GM18909 (cell line): ENCODE measurements at regions not wholly inside any gene's neighbourhood (a gene's known extent, or its start where the extent isn't known, plus 50 kb on each side); places are given as distances from the start of the nearest gene placed in this dataset.
A peak's percentile ranks its signal among the peaks of the same experiment; 100 is the strongest.
"Not testable (repeated sequence)": the region's sequence is repeated elsewhere in the genome, so short reads cannot be mapped to it uniquely, and the experiment has no call there.

ENCODE experiments used
- ATAC-seq: cut with Tn5 transposase; IDR thresholded peaks from one replicate; pipeline ENCODE4 v1.9.1; 2021; ENCODE audit warnings: mild to moderate bottlenecking; ENCODE audit not compliant: unreplicated experiment, poor library complexity

DNA sequence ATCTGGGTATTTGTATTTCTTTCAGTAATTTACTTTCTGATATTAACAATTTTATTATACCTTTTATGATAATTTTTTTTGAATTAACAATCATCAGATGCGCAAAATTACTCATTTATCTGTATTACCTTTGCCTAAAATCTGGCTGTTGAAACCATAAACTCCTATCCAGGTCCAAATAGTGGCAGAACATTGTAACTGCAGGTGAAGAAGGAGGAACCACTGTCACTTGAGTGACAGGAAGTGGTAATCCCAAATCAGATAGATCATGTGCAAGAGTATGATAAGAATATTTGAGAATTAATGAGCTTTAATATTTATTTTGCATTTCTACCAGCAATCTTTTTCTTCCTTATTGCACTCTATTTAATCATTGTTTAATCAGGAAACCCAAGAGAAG is 139.3 kb upstream of the TLE4 start:
- ATAC-seq = no peak

DNA sequence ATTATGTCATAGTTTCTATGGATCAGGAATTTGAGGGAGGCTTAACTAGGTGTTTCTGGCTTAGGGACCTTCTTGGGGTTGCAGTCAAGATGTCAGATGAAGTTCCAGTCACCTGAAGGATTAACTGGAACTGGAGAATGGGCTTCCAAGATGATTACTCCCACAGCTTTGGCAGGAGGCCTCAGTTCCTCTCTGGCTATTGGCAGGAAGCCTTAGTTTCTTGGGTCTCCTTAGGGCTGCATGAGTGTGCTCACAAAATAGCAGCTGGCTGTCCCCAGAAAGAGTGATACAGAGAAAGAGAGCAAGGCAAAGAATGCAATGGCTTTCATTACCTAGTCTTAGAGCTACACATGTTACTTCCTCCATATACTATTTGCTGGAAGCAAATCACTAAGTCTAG is 138.1 kb upstream of the TLE4 start:
- no peak for ATAC-seq

DNA sequence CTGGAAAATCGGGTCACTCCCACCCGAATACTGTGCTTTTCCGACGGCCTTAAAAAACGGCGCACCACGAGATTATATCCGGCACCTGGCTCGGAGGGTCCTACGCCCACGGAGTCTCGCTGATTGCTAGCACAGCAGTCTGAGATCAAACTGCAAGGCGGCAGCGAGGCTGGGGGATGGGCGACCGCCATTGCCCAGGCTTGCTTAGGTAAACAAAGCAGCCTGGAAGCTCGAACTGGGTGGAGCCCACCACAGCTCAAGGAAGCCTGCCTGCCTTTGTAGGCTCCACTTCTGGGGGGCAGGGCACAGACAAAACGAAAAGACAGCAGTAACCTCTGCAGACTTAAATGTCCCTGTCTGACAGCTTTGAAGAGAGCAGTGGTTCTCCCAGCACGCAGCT is 132.5 kb upstream of the TLE4 start:
- ATAC-seq = not testable (repeated sequence)

DNA sequence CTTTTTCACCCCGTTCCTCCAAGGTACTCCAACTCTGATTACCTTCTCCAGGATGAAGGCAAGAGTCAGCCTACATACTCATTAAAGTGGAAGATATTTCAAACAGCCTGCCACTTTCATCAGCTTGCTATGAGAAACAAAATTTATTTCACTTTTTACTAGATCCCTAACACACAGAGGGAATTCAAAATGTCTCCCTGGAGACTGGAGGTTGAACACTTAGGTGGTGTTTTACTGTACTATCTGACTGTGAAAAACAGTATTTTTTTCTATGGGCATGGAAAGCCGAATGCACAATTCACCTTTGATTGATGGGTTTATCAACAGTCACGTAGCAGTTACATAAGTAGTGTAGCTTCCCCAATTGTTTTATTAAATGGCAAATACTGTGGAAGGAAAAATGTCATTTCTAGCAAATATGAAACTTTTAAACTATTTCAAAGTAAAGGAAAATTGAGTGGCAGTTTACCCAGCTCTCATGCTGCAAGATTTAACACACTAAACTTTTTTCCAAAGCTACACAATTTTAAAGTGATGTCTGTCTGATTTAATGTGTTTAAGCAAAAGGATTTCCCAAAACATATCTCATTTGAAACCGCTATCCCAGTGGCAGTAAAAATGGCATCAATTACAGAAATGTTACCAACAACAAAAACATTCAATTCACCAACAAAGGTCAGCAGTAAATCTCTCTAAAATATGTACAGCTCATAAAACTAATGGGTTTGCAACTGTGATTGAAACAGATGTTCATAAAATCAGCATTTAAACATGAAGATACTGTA is 125.0 kb upstream of the TLE4 start:
- ATAC-seq = no peak

DNA sequence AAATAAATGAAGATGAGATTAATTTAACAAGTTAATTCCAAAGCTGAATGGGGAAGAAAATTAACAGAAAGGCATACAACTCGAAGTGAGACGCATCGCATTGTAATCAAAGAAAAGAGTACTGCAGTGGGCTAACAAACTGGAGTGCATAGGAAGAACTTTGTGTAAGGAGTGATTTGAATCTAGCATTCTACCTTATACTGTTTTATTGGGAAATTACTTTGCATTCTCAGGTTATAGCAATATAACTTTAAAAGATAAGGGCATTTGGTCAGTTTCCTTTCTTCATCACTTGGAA is 124.5 kb upstream of the TLE4 start:
- ATAC-seq = no peak

DNA sequence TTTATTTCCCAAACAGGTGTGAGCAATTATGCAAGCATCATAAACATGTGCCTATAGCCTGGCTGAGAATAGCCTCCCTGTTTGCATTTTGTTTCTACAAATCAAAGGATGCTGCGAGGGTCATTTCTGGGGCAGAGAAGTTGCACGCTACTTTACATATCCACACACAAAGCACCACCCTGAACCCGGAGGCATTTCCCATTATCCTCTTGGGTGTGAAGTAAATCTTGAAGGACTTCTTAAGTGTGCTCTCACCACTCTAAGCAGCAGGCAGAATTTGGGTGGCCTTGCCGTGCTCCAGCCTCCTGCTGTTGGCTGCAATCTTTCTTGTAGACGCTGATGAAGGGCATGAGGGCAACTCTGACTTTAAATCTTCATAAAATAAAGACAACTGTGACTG is 124.0 kb upstream of the TLE4 start:
- ATAC-seq = no peak

DNA sequence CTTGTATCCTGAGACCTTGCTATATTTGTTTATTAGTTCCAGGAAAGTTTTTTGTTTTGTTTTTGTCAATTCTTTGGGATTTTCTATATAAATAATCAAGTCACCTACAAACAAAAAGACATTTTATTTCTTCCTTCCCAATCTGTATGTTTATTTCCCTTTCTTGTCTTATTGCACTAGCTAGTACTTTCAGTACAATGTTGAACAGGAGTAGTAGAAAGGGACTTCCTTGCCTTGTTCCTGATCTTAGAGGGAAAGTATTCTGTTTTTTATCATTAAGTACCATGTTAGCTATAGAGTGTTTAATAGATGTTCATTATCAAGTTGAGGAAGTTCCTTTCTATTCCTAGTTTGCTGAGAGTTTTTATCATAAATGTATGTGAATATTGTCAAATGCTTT is 119.5 kb upstream of the TLE4 start:
- ATAC-seq = no peak

DNA sequence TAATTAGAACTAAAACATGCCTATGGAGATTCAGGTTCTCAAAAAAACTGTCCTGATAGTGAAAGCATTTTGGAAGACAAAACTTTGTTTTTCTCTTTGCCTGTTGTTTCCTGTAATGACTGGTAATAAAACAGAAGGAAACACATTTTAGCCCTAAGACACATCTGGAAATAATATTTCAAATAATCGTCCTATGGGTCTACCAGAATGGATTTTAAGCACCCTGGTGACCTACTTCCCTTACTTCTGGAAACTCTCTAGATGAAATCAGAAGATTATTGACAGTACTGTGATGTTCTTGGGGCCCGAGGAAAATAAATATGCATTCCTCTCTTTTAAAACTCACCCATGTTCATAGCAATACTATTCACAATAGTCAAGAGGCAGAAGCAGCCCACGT is 110.1 kb upstream of the TLE4 start:
- ATAC-seq = no peak

DNA sequence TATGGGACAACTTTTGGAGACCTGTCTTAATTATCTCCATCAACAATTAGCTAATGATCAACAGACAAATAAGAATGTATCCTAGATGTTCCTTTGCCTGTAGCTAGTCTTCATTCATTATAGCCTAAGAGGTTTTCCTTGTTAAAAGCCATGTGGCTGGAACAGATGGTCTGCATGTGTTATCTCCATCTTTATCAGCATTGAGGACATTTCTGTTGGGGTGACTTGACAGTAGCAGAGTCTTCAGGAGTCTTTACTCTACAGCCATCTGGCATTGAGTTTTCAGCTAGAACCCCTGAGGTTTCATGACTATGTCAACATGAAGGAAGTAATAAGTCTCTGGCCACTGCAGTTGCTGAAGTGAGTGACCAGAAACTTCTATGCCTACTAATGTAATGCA is 106.6 kb upstream of the TLE4 start:
- ATAC-seq = no peak

DNA sequence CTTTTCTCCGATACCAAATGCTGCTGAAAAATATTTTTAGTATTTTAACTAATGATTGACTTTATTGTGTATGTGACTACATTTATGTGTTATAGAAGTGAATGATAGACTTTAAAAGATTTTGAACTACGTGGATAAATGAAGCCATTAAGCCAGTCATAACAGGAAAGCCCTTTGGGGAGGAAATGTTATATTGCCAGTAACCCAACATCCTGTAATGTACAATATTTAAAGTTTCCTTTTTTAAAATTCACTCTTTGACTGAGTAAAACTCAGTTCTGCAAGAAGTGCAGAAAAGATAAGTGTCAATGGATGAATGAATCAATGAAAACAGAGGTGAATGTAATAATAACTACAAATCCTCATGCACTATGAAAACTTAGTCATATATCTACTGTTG is 102.6 kb upstream of the TLE4 start:
- no peak for ATAC-seq

DNA sequence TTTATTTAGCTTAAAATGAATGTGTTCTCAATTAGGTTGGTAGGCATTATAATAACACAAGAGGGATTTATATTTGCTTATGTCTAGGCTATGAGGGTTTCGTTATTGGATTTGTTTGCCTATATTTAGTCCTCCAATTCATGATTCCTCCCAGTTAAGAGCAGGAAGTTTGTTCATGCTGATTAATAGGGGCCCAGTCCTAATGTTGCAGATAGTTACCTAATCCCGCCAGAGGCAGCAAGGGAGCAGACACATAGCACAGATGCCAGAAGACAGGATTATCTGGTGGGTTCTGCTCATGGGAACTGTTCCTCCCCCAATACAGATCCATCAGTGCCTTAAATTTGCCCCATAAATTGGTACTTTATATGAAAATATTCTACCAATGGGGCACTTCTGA is 100.8 kb upstream of the TLE4 start:
- ATAC-seq = no peak

DNA sequence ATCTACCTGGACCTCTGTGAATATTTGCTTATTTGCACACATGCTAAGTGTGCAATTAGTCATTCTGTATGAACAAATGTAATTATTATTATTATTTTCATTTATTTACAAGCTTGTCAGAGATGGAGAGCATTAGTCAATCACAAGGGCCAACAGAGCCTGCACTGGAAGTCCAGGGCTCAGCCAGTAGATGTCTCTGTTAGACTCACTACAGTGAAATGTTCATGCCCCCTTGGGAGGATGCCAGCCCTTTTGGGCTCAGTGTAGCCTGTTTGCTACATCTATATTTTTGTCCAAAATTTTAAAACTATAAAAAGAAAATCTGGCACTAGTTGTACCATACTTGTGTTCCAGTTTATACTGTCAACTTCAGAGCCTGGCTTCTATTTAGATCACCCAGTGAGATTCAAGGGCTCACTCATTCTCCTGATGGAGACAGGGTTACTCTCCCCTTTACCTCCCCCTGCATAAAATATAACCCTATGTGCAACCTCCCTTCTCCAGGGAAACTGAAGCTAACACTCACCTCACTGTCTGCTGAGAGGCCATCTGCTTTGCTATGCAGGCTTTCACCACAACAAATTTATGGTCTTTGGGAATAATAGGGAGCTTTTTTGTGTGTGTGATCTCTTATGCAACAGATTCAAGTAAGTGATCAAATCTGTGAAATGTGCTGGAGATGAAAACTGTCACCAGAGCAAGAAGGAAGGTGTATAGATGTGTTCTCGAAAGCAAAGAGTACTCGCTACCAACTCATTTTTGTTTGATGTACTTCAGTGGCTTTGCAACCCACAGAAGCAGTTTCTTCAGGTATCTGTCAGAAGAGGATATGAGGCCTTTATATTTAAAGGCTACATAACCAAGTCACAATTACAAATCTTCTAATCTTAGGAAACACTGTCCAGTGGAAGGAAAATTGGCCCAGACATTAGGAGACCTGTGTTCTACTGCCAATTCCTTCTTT is 99.9 kb upstream of the TLE4 start:
- ATAC-seq = no peak

DNA sequence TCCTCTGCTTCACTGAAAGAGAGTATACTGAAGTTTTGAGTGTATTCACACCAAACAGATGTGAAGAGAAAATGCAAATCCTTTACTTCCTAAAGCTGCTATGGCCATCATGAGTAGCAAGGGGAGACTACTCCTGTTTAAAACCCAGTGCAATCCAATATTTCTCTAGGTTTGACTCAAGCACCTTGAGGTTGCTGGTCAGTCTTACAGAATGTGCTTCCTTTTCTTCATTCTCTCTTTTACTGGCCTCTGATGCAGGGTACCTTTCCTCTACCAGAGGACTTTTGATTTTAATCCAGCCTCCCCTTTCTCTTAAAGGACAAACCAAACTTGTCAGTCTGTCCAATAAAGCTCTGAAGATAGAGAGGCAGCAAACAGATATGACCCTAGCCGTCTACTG is 98.1 kb upstream of the TLE4 start:
- ATAC-seq = no peak

DNA sequence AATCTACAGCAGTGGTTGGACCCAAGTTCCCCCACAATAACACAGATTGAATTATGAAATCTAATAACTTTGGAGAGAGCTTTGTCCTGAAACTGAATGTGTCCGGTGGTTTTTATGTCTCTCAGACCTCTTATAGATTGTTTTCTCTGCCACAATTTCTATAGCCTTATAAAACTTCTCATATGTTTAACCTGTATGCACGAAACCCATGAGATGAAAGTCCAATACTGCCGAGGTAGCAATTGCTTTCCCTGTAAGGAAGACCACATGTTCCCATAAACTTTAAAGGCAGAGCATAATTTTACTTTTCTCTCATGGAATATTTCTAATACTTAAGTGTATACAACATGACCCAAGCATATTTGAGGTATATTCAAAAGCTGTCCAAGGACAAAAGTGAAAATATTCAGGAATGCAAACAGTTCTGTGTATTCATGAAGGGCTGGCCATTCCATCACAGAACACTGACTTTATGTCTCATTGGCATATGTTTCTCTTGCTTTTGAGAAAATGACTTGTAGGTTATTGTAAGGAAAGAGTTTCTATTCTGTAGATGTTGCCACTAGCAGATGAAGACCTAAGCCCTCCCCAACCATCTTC is 94.4 kb upstream of the TLE4 start:
- ATAC-seq = no peak

DNA sequence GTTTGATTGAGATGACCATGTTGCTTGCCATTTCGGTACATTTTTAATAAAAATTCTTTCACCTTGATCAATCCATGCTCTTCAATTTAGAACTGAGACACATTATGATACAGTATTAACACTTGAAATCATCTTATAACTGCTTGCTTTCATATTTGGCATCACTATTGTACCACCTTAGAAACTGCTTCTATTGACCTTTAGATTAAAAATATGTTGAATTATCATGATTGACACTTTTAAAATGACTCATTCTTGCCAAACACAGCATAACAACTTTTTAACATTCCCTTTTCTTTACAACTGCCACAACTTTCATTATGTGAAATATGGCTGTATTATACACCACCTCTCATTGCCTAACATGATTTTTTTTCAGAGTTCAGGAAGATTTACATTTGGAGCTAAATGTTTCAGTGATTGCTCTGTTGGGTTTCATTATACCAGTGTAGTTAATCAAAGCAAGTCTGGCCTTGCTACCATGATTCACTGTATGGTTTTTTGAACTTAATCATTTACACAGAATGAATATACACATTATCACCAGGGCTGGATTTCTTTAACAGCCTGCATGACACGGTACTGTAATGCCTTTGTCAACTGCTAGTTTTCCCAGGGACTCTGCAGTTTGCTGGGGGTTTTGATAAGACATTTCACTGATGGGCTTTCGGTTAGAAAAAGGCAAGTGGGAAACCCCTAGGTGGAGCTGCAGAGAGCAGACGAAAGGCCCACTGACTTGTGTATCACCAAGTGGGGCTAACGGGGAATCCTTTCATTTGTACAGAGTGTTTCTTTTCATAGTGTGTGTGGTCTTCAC is 93.6 kb upstream of the TLE4 start:
- peak; percentile 54 for ATAC-seq

DNA sequence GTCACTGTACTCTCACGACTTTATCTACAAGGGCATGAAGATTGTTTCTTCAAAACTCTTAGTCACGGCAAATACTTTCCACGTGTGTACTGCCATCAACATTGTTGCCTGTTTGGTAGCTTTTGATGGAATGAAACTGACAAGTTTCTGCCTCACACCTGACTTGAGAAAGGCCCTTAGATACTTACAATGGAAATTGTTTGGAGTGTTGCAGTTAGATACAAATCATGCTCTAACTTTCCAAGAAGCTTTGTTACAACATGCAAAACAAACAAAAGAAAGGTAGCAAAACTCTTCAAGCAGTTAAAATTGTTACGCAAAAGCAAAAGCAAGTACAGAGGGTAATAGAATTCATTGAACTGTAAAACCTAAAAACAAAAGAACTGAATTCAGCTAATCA is 91.1 kb upstream of the TLE4 start:
- no peak for ATAC-seq

DNA sequence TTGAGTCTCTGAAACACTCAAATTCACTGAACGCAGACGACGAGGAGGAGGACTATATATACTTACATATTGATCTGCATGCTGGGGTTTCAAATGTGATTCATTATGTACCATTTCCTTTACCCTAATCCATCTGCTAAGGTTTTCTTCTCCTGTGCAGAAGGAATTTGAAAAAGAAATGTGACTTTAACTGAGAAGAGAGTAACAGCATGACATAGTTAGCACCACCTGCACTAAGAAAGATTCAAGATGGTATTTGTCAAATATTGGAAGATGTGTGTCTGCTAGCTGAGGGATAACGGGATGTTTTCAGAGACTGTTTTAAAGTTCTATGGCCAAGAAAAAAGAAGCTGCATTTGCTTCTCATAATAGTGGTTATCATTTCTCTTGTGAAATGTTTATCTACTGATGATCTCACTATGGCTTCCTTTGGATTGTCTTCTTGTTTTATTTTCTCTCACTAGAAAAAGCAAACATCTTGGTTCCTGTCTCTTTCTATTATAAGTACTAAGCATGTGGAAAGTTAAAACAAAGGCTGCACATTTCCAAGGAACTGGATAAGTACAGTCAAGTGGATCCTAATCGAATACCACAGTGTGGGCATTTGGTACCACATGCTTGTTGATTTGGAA is 89.8 kb upstream of the TLE4 start:
- no peak for ATAC-seq

DNA sequence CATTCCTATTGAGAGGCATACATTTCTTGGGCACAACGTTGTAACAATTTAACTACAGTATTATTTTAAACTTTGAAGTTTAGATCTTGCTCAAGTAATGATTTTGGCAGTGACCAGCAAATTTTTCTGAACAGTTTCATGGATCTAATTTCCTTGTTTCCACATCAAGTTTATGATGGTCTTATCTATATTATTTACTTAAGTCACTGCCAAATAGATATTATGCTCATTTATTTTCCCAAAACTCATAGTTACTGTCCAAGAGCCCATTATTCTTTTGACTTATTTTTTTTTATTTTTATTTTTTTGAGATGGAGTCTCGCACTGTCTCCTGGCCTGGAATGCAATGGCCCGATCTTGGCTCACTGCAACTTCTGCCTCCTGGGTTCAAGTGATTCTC is 86.5 kb upstream of the TLE4 start:
- no peak for ATAC-seq

DNA sequence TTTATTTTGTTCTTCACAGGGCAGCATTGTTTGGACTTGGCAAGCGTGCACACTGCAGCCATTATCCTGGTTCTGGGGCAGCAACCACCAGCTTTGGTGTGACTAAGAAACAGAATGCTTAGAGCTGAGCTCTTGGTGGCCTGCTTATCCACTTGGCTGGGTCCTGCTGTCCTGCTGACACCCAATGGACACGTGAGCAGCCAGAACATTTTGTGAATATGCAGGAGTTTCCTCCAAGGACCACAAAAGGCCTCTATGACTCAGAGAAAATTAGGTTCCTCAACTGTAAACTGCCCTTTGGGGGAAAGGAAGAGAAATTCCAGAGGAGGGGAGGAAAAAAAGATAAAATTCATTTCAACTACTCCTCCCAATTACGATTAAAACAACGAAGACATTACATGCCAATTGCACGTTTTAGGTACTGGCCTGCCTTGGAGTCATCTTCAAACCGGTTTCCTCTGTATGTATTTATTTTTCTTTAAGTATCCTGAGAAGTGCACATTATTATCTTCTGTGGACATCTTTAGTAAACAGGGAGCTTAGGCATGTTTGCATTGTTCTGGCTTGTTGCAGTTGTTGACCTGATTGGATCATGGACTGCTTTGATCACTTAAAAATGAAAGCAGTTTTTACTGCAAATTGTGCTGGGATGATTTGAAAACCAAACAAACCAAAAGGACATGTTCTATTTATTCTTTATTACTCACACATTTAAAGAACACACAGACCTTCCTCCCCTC is 82.3 kb upstream of the TLE4 start:
- ATAC-seq = no peak
